ENCODE measurements at regions not wholly inside any gene's neighbourhood (a gene's known extent, or its start where the extent isn't known, plus 50 kb on each side); places are given as distances from the start of the nearest gene placed in this dataset.

GRCh38 chr9:13502484-13502883 lies 223.0 kb upstream of the MPDZ start:
- Histone ChIP-seq H3K36me3 (ENCODE audit: insufficient read depth, low read depth, low read length) (no peaks in the 10 kb centered on the region), H3K4me1 (ENCODE audit: insufficient read depth, low read length) (0 out of 2 replicates have a peak, but pooled peaks cover 3% of the 10 kb centered on the region), H3K27me3 (ENCODE audit: insufficient read depth, low read length) (no peaks in the 10 kb centered on the region), H3K27ac (ENCODE audit: low read length) (no peak overlapping the region), H3K9me3 (ENCODE audit: insufficient read depth, low read depth, low read length) (no peaks in the 10 kb centered on the region), H3K4me3 (ENCODE audit: low read length) (no peak overlapping the region), H3K9ac (ENCODE audit: low read depth, low read length) (no peak overlapping the region)

DNA sequence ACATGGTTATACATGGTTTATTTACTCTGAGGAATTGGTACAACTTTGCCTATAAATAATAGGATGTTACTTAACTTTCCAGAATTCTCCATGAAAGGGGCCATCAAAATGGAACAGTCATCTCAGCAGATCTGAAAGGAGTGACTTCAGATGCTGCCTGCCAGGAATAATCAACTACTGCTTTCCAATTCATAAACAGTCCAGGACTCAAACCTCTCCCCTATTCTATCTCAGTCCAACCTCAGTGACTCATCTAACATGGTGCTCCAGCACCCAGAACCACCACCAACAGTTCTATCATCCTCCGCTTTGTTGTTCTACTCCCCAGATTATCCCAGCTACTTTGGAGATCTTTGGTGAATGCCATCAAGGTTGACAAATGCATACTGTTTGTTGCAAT lies 221.5 kb upstream of the MPDZ start:
- H3K27ac ChIP-seq (ENCODE audit: low read length), result no peak overlapping the region
- no peaks in the 10 kb centered on the region for H3K9me3 ChIP-seq (ENCODE audit: insufficient read depth, low read depth, low read length)
- H3K36me3 ChIP-seq (ENCODE audit: insufficient read depth, low read depth, low read length), result no peaks in the 10 kb centered on the region
- H3K4me3 ChIP-seq (ENCODE audit: low read length), result no peak overlapping the region
- 0 out of 2 replicates have a peak, but pooled peaks cover 3% of the 10 kb centered on the region for H3K4me1 ChIP-seq (ENCODE audit: insufficient read depth, low read length)
- no peaks in the 10 kb centered on the region for H3K27me3 ChIP-seq (ENCODE audit: insufficient read depth, low read length)
- H3K9ac ChIP-seq (ENCODE audit: low read depth, low read length), result no peak overlapping the region

GRCh38 chr9:13500034-13500433 lies 220.5 kb upstream of the MPDZ start:
- Histone ChIP-seq H3K9me3 (ENCODE audit: insufficient read depth, low read depth, low read length) (peaks cover 4% of the 10 kb centered on the region; the same call in 1 of the 2 replicates), H3K4me1 (ENCODE audit: insufficient read depth, low read length) (0 out of 2 replicates have a peak, but pooled peaks cover 3% of the 10 kb centered on the region), H3K27me3 (ENCODE audit: insufficient read depth, low read length) (no peaks in the 10 kb centered on the region), H3K36me3 (ENCODE audit: insufficient read depth, low read depth, low read length) (no peaks in the 10 kb centered on the region), H3K27ac (ENCODE audit: low read length) (no peak overlapping the region), H3K4me3 (ENCODE audit: low read length) (no peak overlapping the region), H3K9ac (ENCODE audit: low read depth, low read length) (no peak overlapping the region)

DNA sequence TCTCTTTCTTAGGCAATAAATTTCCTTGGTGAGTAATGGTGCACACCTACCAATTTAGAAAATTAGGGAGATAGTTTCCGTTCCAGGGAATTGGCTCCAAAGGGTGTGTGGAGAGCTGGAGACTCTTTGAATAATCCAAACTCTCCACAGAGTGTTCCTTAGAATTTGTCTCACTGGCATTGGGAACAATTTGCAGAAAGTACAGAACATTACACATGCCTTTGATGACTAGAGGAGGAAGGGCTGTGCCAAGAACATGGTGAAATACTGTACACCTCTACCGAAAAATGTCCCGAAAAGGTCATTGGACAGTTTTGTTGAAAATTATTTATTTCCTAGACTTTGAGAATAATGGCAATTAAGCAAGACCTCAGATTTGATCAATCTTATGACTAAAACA lies 214.2 kb upstream of the MPDZ start:
- peak overlapping the region; percentile 44 for H3K27ac ChIP-seq (ENCODE audit: low read length)
- H3K36me3 ChIP-seq (ENCODE audit: insufficient read depth, low read depth, low read length), result no peaks in the 10 kb centered on the region

DNA sequence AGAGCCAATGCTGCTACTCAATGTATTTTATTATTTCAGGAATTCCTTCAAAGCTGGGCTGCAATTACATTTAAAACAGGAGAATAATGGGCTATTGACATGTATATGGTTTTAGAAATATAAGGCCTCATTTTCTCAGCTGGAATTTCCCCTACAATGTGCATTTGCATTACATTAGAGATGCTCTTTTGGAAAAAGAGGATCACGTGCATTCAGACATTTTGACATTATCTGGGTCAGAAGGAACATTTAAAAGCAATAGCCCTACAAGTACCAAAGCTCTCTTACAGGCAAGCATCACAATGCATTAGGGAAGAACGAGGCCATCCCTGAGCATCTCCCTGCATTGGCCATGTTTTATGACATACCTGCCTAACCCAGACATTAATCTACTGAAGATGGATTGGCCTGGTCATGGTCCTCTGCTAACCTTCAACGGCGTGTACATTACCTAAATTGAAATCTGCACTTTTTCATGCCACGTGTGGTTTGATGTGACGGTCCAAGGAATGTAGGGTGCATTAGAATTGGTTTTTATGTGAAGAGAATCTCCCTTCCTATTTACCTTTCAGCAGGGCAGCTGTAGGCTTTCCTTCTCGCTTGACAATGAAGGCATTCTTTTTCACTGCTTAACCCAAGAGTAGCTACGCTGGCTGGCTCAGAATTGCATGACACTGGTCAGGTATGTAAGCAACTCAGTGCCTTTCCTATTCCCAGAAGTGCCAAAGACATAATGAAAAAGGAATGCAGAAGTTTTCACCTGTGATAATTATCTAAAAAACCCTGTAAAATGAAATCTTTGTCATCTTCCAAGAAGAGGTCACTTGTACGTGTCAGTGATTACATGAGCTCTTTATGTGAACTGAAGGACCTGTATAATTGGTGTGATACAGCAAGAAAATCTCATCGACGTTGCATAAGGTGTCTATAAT lies 212.3 kb upstream of the MPDZ start:
- no peaks in the 10 kb centered on the region for H3K36me3 ChIP-seq (ENCODE audit: insufficient read depth, low read depth, low read length)
- peak overlapping the region; percentile 44 for H3K27ac ChIP-seq (ENCODE audit: low read length)
- H3K4me1 ChIP-seq (ENCODE audit: insufficient read depth, low read length), result peaks cover 39% of the 10 kb centered on the region
- H3K4me3 ChIP-seq (ENCODE audit: low read length), result peak overlapping the region; percentile 33; the same call in 1 of the 2 replicates
- peak overlapping the region; percentile 59 for H3K9ac ChIP-seq (ENCODE audit: low read depth, low read length)
- no peaks in the 10 kb centered on the region for H3K27me3 ChIP-seq (ENCODE audit: insufficient read depth, low read length)
- peaks cover 4% of the 10 kb centered on the region; the same call in 1 of the 2 replicates for H3K9me3 ChIP-seq (ENCODE audit: insufficient read depth, low read depth, low read length)

More for the DNA sequence above, 214.2 kb upstream of the MPDZ start:
- Histone ChIP-seq H3K27me3 (ENCODE audit: insufficient read depth, low read length) (no peaks in the 10 kb centered on the region), H3K4me1 (ENCODE audit: insufficient read depth, low read length) (peaks cover 39% of the 10 kb centered on the region), H3K9ac (ENCODE audit: low read depth, low read length) (no peak overlapping the region; the same call in 1 of the 2 replicates), H3K9me3 (ENCODE audit: insufficient read depth, low read depth, low read length) (peaks cover 4% of the 10 kb centered on the region; the same call in 1 of the 2 replicates), H3K4me3 (ENCODE audit: low read length) (no peak overlapping the region)

DNA sequence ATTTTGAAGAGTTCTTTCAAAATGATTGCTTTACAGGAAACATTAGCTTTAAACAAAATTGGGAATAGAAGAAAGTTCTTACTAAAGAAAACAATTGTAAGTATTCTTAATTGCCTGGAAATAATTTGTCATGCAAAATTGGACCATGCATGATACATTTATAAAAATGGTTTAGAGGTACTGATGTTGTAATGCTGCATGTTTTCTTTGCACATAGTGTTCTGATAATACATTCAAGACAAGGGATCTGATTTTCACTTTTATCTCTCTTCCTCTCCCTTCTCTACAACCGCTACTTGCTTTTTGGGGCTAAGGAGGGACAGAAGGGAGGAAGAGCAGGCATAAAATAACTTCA lies 211.6 kb upstream of the MPDZ start:
- H3K27ac ChIP-seq (ENCODE audit: low read length), result peak overlapping the region; percentile 75
- H3K4me3 ChIP-seq (ENCODE audit: low read length), result peak overlapping the region; percentile 20; the same call in 1 of the 2 replicates
- H3K27me3 ChIP-seq (ENCODE audit: insufficient read depth, low read length), result no peaks in the 10 kb centered on the region
- H3K36me3 ChIP-seq (ENCODE audit: insufficient read depth, low read depth, low read length), result no peaks in the 10 kb centered on the region
- H3K9ac ChIP-seq (ENCODE audit: low read depth, low read length), result peak overlapping the region; percentile 36
- H3K9me3 ChIP-seq (ENCODE audit: insufficient read depth, low read depth, low read length), result peaks cover 4% of the 10 kb centered on the region; the same call in 1 of the 2 replicates
- H3K4me1 ChIP-seq (ENCODE audit: insufficient read depth, low read length), result peaks cover 39% of the 10 kb centered on the region

- Histone ChIP-seq H3K9me3 (ENCODE audit: insufficient read depth, low read depth, low read length) (no peaks in the 10 kb centered on the region), H3K4me3 (ENCODE audit: low read length) (no peak overlapping the region), H3K27me3 (ENCODE audit: insufficient read depth, low read length) (no peaks in the 10 kb centered on the region), H3K27ac (ENCODE audit: low read length) (no peak overlapping the region), H3K4me1 (ENCODE audit: insufficient read depth, low read length) (peaks cover 30% of the 10 kb centered on the region), H3K9ac (ENCODE audit: low read depth, low read length) (no peak overlapping the region), H3K36me3 (ENCODE audit: insufficient read depth, low read depth, low read length) (no peaks in the 10 kb centered on the region)
Measured at GRCh38 chr9:13487936-13488335, 208.4 kb upstream of the MPDZ start.

- H3K27me3 ChIP-seq (ENCODE audit: insufficient read depth, low read length), result no peaks in the 10 kb centered on the region
- H3K27ac ChIP-seq (ENCODE audit: low read length), result no peak overlapping the region
- H3K4me3 ChIP-seq (ENCODE audit: low read length), result no peak overlapping the region
- no peaks in the 10 kb centered on the region for H3K9me3 ChIP-seq (ENCODE audit: insufficient read depth, low read depth, low read length)
- peaks cover 25% of the 10 kb centered on the region for H3K4me1 ChIP-seq (ENCODE audit: insufficient read depth, low read length)
- H3K9ac ChIP-seq (ENCODE audit: low read depth, low read length), result no peak overlapping the region
- no peaks in the 10 kb centered on the region for H3K36me3 ChIP-seq (ENCODE audit: insufficient read depth, low read depth, low read length)
Measured at GRCh38 chr9:13487498-13487897, 208.0 kb upstream of the MPDZ start.

DNA sequence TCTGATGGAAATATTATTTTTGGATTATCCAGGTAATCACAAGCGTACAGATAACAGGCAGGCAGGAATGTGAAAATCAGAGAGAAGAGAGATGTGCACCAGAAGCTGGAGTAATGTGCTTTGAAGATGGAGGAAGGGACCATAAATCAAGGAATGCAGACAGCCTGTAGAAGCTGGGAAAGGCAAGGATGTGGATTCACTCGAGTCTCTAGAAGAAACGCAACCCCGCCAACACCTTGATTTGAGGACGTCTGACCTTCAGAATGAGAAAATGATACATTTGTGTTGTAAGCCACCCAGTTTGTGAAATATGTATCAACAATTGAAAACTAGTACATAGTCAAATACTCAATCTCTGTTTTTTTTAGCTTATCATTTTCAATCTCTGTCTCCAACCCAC lies 207.6 kb upstream of the MPDZ start:
- no peaks in the 10 kb centered on the region for H3K27me3 ChIP-seq (ENCODE audit: insufficient read depth, low read length)

GRCh38 chr9:13485068-13485596 lies 205.6 kb upstream of the MPDZ start:
- peaks cover 4% of the 10 kb centered on the region; the same call in 1 of the 2 replicates for H3K4me1 ChIP-seq (ENCODE audit: insufficient read depth, low read length)
- no peak overlapping the region for H3K9ac ChIP-seq (ENCODE audit: low read depth, low read length)
- no peaks in the 10 kb centered on the region for H3K27me3 ChIP-seq (ENCODE audit: insufficient read depth, low read length)
- H3K36me3 ChIP-seq (ENCODE audit: insufficient read depth, low read depth, low read length), result no peaks in the 10 kb centered on the region
- no peak overlapping the region for H3K4me3 ChIP-seq (ENCODE audit: low read length)
- H3K9me3 ChIP-seq (ENCODE audit: insufficient read depth, low read depth, low read length), result no peaks in the 10 kb centered on the region
- H3K27ac ChIP-seq (ENCODE audit: low read length), result no peak overlapping the region

More for the DNA sequence above, 207.6 kb upstream of the MPDZ start:
- peaks cover 21% of the 10 kb centered on the region; the same call in 1 of the 2 replicates for H3K4me1 ChIP-seq (ENCODE audit: insufficient read depth, low read length)
- no peak overlapping the region for H3K4me3 ChIP-seq (ENCODE audit: low read length)
- no peaks in the 10 kb centered on the region for H3K9me3 ChIP-seq (ENCODE audit: insufficient read depth, low read depth, low read length)
- H3K9ac ChIP-seq (ENCODE audit: low read depth, low read length), result no peak overlapping the region
- no peak overlapping the region for H3K27ac ChIP-seq (ENCODE audit: low read length)
- no peaks in the 10 kb centered on the region for H3K36me3 ChIP-seq (ENCODE audit: insufficient read depth, low read depth, low read length)

DNA sequence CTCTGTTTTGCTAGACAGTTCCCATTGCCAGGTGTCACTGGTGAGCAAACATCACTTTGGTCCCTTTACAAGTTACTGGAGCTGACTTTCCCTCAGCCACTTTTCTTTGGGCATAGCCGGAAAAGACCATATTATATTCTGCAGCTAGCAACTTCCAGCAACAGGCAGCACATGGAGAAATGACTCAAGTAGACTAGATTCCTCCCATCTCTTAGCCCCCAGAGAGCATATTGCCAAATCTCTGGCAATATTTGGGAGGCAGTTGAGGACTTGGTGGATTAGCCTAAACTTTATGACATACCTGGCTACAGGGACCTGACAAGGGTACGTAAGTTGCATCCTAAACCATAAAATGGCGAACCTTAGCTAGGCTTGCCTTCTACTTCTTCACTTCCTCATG lies 204.7 kb upstream of the MPDZ start:
- Histone ChIP-seq H3K27ac (ENCODE audit: low read length) (no peak overlapping the region), H3K4me3 (ENCODE audit: low read length) (no peak overlapping the region), H3K4me1 (ENCODE audit: insufficient read depth, low read length) (no peaks in the 10 kb centered on the region), H3K9ac (ENCODE audit: low read depth, low read length) (no peak overlapping the region), H3K9me3 (ENCODE audit: insufficient read depth, low read depth, low read length) (no peaks in the 10 kb centered on the region), H3K27me3 (ENCODE audit: insufficient read depth, low read length) (no peaks in the 10 kb centered on the region), H3K36me3 (ENCODE audit: insufficient read depth, low read depth, low read length) (no peaks in the 10 kb centered on the region)

GRCh38 chr9:13481274-13481673 lies 201.8 kb upstream of the MPDZ start:
- no peaks in the 10 kb centered on the region for H3K27me3 ChIP-seq (ENCODE audit: insufficient read depth, low read length)
- no peak overlapping the region for H3K27ac ChIP-seq (ENCODE audit: low read length)
- no peak overlapping the region for H3K9ac ChIP-seq (ENCODE audit: low read depth, low read length)
- no peaks in the 10 kb centered on the region for H3K4me1 ChIP-seq (ENCODE audit: insufficient read depth, low read length)
- H3K4me3 ChIP-seq (ENCODE audit: low read length), result no peak overlapping the region
- 0 out of 2 replicates have a peak, but pooled peaks cover under 1% of the 10 kb centered on the region for H3K9me3 ChIP-seq (ENCODE audit: insufficient read depth, low read depth, low read length)
- no peaks in the 10 kb centered on the region for H3K36me3 ChIP-seq (ENCODE audit: insufficient read depth, low read depth, low read length)
